ENCODE measurements at regions not wholly inside any gene's neighbourhood (a gene's known extent, or its start where the extent isn't known, plus 50 kb on each side); places are given as distances from the start of the nearest gene placed in this dataset.
A peak's percentile ranks its signal among the peaks of the same experiment; 100 is the strongest.

GRCh38 chrX:14409341-14409740 lies 120.0 kb upstream of the GLRA2 start (continued):
- no peak for TF ChIP-seq NR2C2 (CRISPR knock-in tag; IDR thresholded peaks at IDR 0.05; ENCODE audit: borderline replicate concordance)
- no peak for TF ChIP-seq ZNF609 (CRISPR knock-in tag; IDR thresholded peaks at IDR 0.05; ENCODE audit: borderline replicate concordance)
- no peak for TF ChIP-seq KLF6 (CRISPR knock-in tag; IDR thresholded peaks at IDR 0.05)
- peak; percentile 65; the same call in 1 of the 2 replicates for TF ChIP-seq FOSL2 (CRISPR knock-in tag; IDR thresholded peaks at IDR 0.05)
- 0 out of 2 replicates have a peak, but pooled peaks have one; percentile 7 for TF ChIP-seq FOXA3 (CRISPR knock-in tag; IDR thresholded peaks at IDR 0.05)
- no peak for TF ChIP-seq ZNF232 (CRISPR knock-in tag; IDR thresholded peaks at IDR 0.05; ENCODE audit: borderline replicate concordance)
- TF ChIP-seq STAT6 (CRISPR knock-in tag; IDR thresholded peaks at IDR 0.05; ENCODE audit: borderline replicate concordance), result no peak
- no peak for TF ChIP-seq TBX3 (IDR thresholded peaks at IDR 0.05; ENCODE audit: borderline replicate concordance)
- no peak for TF ChIP-seq TCF7 (IDR thresholded peaks at IDR 0.05; ENCODE audit: low read depth)
- no peak for TF ChIP-seq GTF2F1 (IDR thresholded peaks at IDR 0.05; ENCODE audit: low read length)
- TF ChIP-seq AFF4 (CRISPR knock-in tag; IDR thresholded peaks at IDR 0.05), result no peak
- TF ChIP-seq ZNF652 (CRISPR knock-in tag; IDR thresholded peaks at IDR 0.05; ENCODE audit: borderline replicate concordance, low read depth), result no peak
- no peak for TF ChIP-seq MEIS1 (CRISPR knock-in tag; IDR thresholded peaks at IDR 0.05; ENCODE audit: borderline replicate concordance)
- TF ChIP-seq RXRA (CRISPR knock-in tag; IDR thresholded peaks at IDR 0.05), result no peak
- no peak for TF ChIP-seq MZF1 (CRISPR knock-in tag; IDR thresholded peaks at IDR 0.05; ENCODE audit: borderline replicate concordance)
- peak; percentile 41; the same call in 1 of the 2 replicates for TF ChIP-seq JUNB (CRISPR knock-in tag; IDR thresholded peaks at IDR 0.05; ENCODE audit: borderline replicate concordance)
- no peak for TF ChIP-seq NBN (conservative IDR thresholded peaks at IDR 0.05)
- no peak for TF ChIP-seq ZNF337 (CRISPR knock-in tag; IDR thresholded peaks at IDR 0.05; ENCODE audit: borderline replicate concordance, low read depth)
- TF ChIP-seq ZNF616 (CRISPR knock-in tag; IDR thresholded peaks at IDR 0.05; ENCODE audit: low read depth), result no peak
- no peak for TF ChIP-seq RBM22 (optimal IDR thresholded peaks at IDR 0.05; ENCODE audit: low read length)
- TF ChIP-seq KAT2B (IDR thresholded peaks at IDR 0.05; ENCODE audit: borderline replicate concordance, low read depth, low read length), result no peak
